NAMALWA (cell line): ENCODE measurements at regions not wholly inside any gene's neighbourhood (a gene's known extent, or its start where the extent isn't known, plus 50 kb on each side); places are given as distances from the start of the nearest gene placed in this dataset.

ENCODE experiments used
- DNase-seq: peaks from one replicate; pipeline ENCODE4 v3.0.0-alpha.2; 2015; ENCODE audit warnings: low spot score

GRCh38 chr11:123378096-123378495 is 52.0 kb upstream of the GRAMD1B start:
- no peak for DNase-seq

- no peak for DNase-seq
Measured at GRCh38 chr11:123377355-123377754, 52.7 kb upstream of the GRAMD1B start.

GRCh38 chr11:123375832-123376231 is 54.2 kb upstream of the GRAMD1B start:
- DNase-seq, result no peak

- no peak for DNase-seq
Measured at GRCh38 chr11:123374622-123374968, 55.5 kb upstream of the GRAMD1B start.

- no peak for DNase-seq
Measured at GRCh38 chr11:123373754-123374621, 56.1 kb upstream of the GRAMD1B start.

GRCh38 chr11:123371506-123372297 is 58.4 kb upstream of the GRAMD1B start:
- DNase-seq, result no peak

GRCh38 chr11:123366924-123367323 is 63.1 kb upstream of the GRAMD1B start:
- no peak for DNase-seq

- DNase-seq, result no peak
Measured at GRCh38 chr11:123365955-123366354, 64.1 kb upstream of the GRAMD1B start.

GRCh38 chr11:123364080-123364479 is 66.0 kb upstream of the GRAMD1B start:
- no peak for DNase-seq

GRCh38 chr11:123363556-123363955 is 66.5 kb upstream of the GRAMD1B start:
- DNase-seq, result no peak

- DNase-seq, result no peak
Measured at GRCh38 chr11:123362941-123363340, 67.1 kb upstream of the GRAMD1B start.

- DNase-seq, result no peak
Measured at GRCh38 chr11:123362186-123362585, 67.9 kb upstream of the GRAMD1B start.

- DNase-seq, result no peak
Measured at GRCh38 chr11:123361110-123361509, 69.0 kb upstream of the GRAMD1B start.

- no peak for DNase-seq
Measured at GRCh38 chr11:123360267-123360936, 69.7 kb upstream of the GRAMD1B start.

- no peak for DNase-seq
Measured at GRCh38 chr11:123357990-123358827, 71.9 kb upstream of the GRAMD1B start.

GRCh38 chr11:123357353-123357989 is 72.6 kb upstream of the GRAMD1B start:
- no peak for DNase-seq

GRCh38 chr11:123356539-123356938 is 73.5 kb upstream of the GRAMD1B start:
- DNase-seq, result no peak

- no peak for DNase-seq
Measured at GRCh38 chr11:123354371-123354975, 75.6 kb upstream of the GRAMD1B start.

GRCh38 chr11:123351375-123351774 is 78.7 kb upstream of the GRAMD1B start:
- no peak for DNase-seq

- DNase-seq, result no peak
Measured at GRCh38 chr11:123349382-123349781, 80.7 kb upstream of the GRAMD1B start.

- DNase-seq, result no peak
Measured at GRCh38 chr11:123344790-123345357, 85.2 kb upstream of the GRAMD1B start.
